ENCODE measurements at regions not wholly inside any gene's neighbourhood (a gene's known extent, or its start where the extent isn't known, plus 50 kb on each side); places are given as distances from the start of the nearest gene placed in this dataset.

DNA sequence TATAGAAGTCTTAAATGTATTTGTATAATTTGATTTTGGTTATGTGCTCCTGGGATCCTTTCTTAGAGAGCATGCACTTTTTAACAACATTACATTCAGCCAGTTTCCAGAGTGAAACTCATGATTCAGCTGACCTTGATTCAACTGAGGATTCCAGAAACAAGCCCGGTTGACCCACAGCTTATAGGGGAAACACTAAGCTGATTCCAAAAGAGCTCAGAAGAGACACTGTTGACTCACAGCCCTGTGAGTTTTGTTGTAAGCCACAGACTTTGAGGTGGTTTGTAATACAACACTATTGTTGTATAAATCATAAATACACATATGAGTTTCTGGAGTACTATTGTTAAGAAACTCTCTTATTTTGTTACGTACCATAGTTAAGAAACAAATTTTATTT lies 133.8 kb upstream of the MGAT4C start:
- no peak for TF ChIP-seq EZH2phosphoT487 (IDR thresholded peaks at IDR 0.05; ENCODE audit: insufficient read depth, low read depth)
- no peak for TF ChIP-seq EZH2 (IDR thresholded peaks at IDR 0.05; ENCODE audit: insufficient read depth, poor library complexity, severe bottlenecking)
